ENCODE measurements at regions not wholly inside any gene's neighbourhood (a gene's known extent, or its start where the extent isn't known, plus 50 kb on each side); places are given as distances from the start of the nearest gene placed in this dataset.

DNA sequence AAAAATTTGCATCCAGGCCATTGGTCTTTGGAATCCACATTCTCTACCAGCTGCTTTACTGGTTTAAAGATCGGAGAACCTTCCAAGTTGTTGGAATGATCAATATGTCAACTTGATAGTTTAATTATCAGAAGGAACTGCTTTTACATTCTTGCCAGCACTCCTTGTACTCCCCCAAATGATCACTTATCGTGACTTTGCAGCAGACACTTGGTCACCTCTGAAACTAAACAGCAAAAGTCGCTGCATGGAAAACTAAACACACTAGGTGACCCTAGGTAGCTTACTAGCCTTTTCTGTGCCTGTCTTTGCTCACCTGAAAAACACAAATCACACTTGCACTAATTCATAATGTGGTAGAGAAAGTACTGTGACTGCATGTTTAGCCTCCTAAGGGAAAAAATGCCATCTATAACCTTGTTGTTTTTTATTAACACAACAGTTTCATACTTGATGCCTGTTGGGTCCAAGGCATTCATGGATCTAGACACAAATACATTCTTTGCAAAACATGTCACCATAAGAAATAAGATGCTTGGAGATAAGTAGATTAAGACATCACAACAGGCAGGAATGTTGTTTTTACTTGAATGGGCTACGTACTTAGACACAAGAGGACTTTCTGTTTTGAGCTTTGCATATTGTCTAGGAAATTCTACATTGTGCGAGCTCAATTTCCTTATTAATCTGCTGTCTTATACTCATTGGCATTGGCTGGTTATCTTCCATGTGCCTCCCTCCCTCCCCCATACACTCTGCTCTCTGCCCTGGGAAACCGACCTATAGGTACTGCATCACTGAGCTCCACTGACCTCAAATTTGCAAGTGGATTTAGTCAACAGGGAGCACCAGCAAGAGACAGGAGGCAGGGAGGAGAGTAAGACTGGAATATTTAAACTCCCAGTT, 219.1 kb upstream of the STK17B start:
- TF ChIP-seq, protein P1, sequence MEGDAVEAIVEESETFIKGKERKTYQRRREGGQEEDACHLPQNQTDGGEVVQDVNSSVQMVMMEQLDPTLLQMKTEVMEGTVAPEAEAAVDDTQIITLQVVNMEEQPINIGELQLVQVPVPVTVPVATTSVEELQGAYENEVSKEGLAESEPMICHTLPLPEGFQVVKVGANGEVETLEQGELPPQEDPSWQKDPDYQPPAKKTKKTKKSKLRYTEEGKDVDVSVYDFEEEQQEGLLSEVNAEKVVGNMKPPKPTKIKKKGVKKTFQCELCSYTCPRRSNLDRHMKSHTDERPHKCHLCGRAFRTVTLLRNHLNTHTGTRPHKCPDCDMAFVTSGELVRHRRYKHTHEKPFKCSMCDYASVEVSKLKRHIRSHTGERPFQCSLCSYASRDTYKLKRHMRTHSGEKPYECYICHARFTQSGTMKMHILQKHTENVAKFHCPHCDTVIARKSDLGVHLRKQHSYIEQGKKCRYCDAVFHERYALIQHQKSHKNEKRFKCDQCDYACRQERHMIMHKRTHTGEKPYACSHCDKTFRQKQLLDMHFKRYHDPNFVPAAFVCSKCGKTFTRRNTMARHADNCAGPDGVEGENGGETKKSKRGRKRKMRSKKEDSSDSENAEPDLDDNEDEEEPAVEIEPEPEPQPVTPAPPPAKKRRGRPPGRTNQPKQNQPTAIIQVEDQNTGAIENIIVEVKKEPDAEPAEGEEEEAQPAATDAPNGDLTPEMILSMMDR (IDR thresholded peaks at IDR 0.05): no peak
- no peak for TF ChIP-seq POLR2A (IDR thresholded peaks at IDR 0.05)

Data from vagina (tissue), 2 donors.